GM12872 (cell line): ENCODE measurements at regions not wholly inside any gene's neighbourhood (a gene's known extent, or its start where the extent isn't known, plus 50 kb on each side); places are given as distances from the start of the nearest gene placed in this dataset.

ENCODE experiments used
- TF ChIP-seq, protein P1 (sequence below): IDR thresholded peaks from 3 replicates; pipeline ENCODE4 v1.5.1; 2011; ENCODE audit warnings: low read depth, mild to moderate bottlenecking, low read length, moderate library complexity; ENCODE audit not compliant: insufficient read depth

DNA sequence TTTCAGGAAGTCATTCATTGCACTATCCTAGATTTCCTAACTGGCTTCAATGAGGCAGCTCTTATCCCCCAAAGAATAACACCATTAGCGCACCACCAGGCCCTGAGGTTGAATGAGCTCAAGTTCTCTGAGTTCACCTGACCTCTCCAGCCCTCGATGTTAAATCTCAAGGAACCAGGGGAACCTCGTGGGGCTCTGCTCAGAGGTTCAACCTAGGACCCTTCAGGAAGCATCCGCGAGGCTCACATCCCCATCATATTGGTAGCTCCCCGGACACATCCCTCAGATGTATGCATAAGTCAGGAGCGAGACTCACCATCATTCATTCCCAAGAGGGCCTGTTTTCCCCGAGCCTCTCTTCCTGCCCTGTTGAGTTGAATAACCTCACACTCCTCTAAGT, 145.6 kb upstream of the KLHL29 start:
- TF ChIP-seq, protein P1, sequence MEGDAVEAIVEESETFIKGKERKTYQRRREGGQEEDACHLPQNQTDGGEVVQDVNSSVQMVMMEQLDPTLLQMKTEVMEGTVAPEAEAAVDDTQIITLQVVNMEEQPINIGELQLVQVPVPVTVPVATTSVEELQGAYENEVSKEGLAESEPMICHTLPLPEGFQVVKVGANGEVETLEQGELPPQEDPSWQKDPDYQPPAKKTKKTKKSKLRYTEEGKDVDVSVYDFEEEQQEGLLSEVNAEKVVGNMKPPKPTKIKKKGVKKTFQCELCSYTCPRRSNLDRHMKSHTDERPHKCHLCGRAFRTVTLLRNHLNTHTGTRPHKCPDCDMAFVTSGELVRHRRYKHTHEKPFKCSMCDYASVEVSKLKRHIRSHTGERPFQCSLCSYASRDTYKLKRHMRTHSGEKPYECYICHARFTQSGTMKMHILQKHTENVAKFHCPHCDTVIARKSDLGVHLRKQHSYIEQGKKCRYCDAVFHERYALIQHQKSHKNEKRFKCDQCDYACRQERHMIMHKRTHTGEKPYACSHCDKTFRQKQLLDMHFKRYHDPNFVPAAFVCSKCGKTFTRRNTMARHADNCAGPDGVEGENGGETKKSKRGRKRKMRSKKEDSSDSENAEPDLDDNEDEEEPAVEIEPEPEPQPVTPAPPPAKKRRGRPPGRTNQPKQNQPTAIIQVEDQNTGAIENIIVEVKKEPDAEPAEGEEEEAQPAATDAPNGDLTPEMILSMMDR: no peak

DNA sequence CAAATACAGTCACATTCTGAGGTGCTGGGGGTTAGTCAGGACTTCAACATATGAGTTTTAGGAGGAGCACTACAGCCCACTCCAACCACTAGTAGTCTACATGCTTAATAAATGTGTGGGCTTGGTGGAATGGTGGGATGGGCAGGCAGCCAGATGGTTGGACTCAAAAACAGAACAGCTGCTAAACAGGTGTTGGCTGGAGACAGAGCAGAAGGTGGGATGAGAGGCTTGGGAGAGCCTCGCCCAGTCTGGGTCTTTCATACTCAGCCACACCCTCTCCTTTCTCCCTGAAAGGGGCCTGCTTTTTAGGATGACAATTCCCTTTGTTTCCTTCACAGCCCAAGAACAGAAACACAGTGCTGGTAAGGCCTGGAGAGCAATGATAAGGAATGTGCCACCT, 143.9 kb upstream of the KLHL29 start:
- TF ChIP-seq, protein P1: no peak

DNA sequence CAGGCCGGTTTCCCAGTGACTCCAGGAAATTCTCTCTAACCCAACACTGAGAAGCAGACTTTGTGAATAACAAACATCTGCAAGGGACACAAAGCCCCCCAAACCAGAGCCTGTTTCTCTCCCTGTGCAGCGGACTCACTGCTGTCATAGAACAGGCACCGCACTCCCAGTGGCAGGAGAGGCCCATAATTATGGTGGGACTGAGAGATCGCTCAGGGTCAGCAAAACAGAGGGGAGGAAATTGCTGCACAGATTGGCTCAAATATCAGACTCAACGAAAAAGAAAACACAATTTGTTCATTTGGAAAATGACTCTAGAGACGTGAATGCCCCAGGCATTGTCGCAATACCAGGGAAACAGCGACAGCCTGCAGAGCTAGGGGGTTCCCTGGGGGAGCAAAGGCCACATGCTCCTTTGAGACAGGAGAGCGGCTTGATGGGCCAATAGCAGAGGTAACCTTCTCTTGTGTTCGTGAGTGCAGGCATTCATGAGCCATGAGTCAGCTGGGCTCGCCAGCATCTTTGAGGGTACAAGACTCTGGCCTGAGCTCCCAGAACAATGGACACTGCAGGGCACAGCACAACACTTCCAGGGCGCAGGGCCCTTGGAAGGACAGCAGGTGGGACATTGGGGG, 143.3 kb upstream of the KLHL29 start:
- TF ChIP-seq, protein P1: no peak

DNA sequence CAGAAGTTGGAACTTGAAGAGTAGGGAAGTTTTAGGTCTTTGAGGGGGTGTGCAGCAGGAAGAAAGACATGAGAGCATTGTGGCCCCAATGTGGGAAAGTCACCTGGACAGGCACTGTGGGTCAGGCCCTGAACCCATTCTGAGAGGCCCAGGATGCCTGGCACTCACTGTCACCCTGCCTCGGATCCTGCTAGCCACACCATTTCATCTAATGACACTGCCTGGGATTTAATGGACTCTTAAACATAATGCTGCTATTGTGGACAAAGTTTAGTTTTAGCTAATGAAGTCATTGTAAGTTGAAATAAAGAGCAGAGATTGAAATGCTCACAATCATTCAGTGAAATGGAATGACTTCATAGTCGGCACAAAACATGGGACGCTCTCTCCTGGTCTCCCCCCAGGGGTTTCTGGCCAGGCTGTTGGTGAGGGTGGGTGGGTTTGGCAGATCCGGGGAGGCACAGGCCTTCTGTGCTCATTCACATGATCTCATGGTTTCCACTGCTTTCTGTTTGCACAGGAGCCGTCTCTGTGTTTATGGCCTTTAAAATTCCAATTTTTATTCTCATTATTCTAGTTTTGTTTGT, 141.8 kb upstream of the KLHL29 start:
- TF ChIP-seq, protein P1: no peak

DNA sequence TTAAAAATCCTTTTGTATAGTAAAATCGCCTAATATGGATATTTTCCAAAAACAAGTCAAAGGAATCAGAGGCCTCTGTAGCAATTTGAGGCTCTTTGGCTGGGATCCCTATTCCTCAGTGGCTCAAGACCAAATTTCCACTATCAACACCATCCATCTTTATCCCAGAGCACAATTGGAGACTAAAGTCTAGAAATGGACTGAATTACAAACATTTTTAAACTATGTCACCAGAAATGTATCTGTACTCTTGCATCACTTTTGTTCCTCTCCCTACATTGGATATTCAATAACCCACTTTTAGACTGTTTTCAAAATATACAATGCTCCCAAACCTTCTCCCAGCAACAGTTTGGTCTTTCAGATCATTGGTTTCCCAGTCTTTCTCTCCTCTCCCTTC, 140.4 kb upstream of the KLHL29 start:
- TF ChIP-seq, protein P1: no peak

DNA sequence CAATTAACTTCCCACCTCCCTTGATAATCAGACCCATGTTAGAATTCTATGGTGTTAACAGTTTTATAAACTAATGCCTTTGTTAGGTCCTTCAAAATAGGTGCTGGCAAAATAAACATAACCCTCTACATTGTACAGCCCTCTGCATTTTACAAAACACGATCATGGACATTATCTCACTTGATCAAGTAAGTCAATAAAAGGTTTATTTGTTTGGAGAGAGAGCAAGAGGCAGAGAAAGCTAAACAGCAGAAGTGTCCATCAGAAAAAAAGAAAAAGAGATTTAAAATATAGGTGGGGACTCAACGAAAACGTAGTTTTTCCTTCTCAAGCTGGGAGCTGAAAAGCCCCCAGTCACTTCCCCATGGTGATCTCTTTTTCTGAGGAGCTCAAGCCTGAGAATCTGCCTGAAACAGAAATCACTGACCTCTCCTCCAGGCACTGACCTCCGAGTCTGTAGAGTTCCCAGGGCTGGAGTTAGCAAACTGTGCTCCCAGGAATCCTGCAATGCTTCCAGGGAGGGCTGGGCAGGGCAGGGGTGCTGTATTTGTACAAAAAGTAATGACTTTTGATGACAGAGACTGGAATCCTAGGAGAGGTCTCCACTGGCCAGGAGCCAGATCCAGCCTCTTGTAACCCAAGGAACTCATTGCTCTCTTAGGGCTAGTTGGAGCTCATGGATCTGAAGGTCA, 137.8 kb upstream of the KLHL29 start:
- TF ChIP-seq, protein P1: no peak

DNA sequence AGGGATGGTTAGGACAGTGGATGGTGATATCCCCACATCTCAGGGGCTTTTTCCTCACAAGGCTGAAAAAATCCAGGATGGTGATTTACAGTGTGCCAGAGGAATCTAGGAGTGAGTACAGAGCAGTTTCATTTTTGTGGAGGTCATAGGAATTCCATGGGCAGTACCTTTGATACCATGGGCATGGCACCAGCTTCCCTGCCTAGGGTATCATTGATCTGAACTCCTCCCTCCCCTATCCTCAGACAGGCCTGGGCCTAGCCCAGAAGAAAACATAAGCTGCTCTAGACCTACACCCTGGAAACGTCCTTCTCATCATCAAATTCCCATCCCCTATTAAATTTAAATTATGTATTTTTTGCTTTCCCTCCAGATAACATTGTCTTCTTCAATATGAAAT, 136.3 kb upstream of the KLHL29 start:
- TF ChIP-seq, protein P1: no peak
